OCI-LY7 (cell line): ENCODE measurements at regions not wholly inside any gene's neighbourhood (a gene's known extent, or its start where the extent isn't known, plus 50 kb on each side); places are given as distances from the start of the nearest gene placed in this dataset.

Experiments
- BruUV-seq: library from RNA; stranded (reverse); fragments of 400-500 nt; replicated peaks from 2 replicates; lab custom pipeline; 2021; lab: Mats Ljungman, UMichigan
- CTCF ChIA-PET: fragments of 300-600 bp; sonication (Branson Sonifier 250); formaldehyde crosslinking; loops from one replicate; lab custom pipeline; 2022; ENCODE audit warnings: antibody characterized with exemption; ENCODE audit not compliant: unreplicated experiment; lab: Charles Lee
- POLR2A ChIA-PET: fragments of 300-600 bp; sonication (Branson Sonifier 250); formaldehyde crosslinking; loops from one replicate; lab custom pipeline; 2022; ENCODE audit warnings: antibody characterized with exemption; lab: Charles Lee
- DNase-seq: peaks from one replicate; pipeline ENCODE4 v3.0.0-alpha.2; 2015; ENCODE audit warnings: low spot score
- H2AFZ ChIP-seq: fragments of 200-600 bp; sonication (generic), shearing (Covaris generic); 2 replicates; pipeline ENCODE4 v1.6.1; 2014; ENCODE audit warnings: mild to moderate bottlenecking, antibody characterized with exemption, low read length, moderate library complexity
- H3K27ac ChIP-seq: fragments of 200-600 bp; sonication (generic); 2 replicates; pipeline ENCODE4 v1.5.1; 2014; ENCODE audit warnings: mixed run types, low read depth, mild to moderate bottlenecking, moderate library complexity, low read length, inconsistent platforms; ENCODE audit not compliant: poor library complexity, severe bottlenecking
- H3K36me3 ChIP-seq: fragments of 200-600 bp; sonication (generic); 2 replicates; pipeline ENCODE4 v1.6.1; 2014; ENCODE audit warnings: mild to moderate bottlenecking, antibody characterized with exemption, low read length, moderate library complexity, mixed read lengths; ENCODE audit not compliant: insufficient read depth
- H3K4me1 ChIP-seq: fragments of 200-600 bp; sonication (generic); 2 replicates; pipeline ENCODE4 v1.5.1; 2014; ENCODE audit warnings: mild to moderate bottlenecking, low read length; ENCODE audit not compliant: insufficient read depth, poor library complexity, severe bottlenecking
- H3K4me2 ChIP-seq: fragments of 200-600 bp; sonication (generic); 2 replicates; pipeline ENCODE4 v1.6.1; 2014; ENCODE audit warnings: mild to moderate bottlenecking, low read length
- H3K4me3 ChIP-seq: fragments of 200-600 bp; sonication (generic); 2 replicates; pipeline ENCODE4 v1.5.1; 2014; ENCODE audit warnings: mild to moderate bottlenecking, low read depth, low read length; ENCODE audit not compliant: poor library complexity, severe bottlenecking
- H3K79me2 ChIP-seq: fragments of 200-600 bp; sonication (generic); 2 replicates; pipeline ENCODE4 v1.6.1; 2016; ENCODE audit warnings: low read depth, mild to moderate bottlenecking, low read length, moderate library complexity, mixed read lengths; ENCODE audit not compliant: insufficient read depth
- H3K9me2 ChIP-seq: fragments of 200-600 bp; sonication (generic); 2 replicates; pipeline ENCODE4 v1.6.1; 2016; ENCODE audit warnings: mild to moderate bottlenecking, low read length, mixed read lengths; ENCODE audit not compliant: insufficient read depth
- H3K9me3 ChIP-seq: fragments of 200-600 bp; sonication (generic); 2 replicates; pipeline ENCODE4 v1.6.1; 2014; ENCODE audit warnings: mild to moderate bottlenecking, mixed run types, low read length, mixed read lengths
- H4K20me1 ChIP-seq: fragments of 200-600 bp; sonication (generic); 2 replicates; pipeline ENCODE4 v1.6.1; 2014; ENCODE audit warnings: mild to moderate bottlenecking, antibody characterized with exemption, low read length, moderate library complexity, mixed read lengths; ENCODE audit not compliant: insufficient read depth
- CTCF ChIP-seq: fragments of 200-600 bp; sonication (generic); conservative IDR thresholded peaks from 2 replicates; pipeline ENCODE4 v1.5.1; 2014; ENCODE audit warnings: mild to moderate bottlenecking, antibody characterized with exemption, low read length, moderate library complexity, mixed read lengths
- EZH2phosphoT487 ChIP-seq: fragments of 200-600 bp; sonication (generic); IDR thresholded peaks from 2 replicates; pipeline ENCODE4 v1.6.1; 2018; ENCODE audit warnings: low read depth, borderline replicate concordance, mild to moderate bottlenecking, mixed run types, antibody characterized with exemption, low read length, moderate library complexity, mixed read lengths
- intact Hi-C: fragments of 100-400 bp; cut with micrococcal nuclease; formaldehyde crosslinking; loops from one replicate; pipeline ENCODE4 v1.10.0; 2022; ENCODE audit not compliant: unreplicated experiment

GRCh38 chr3:106008766-106009165, 140.0 kb upstream of the CBLB start:
- Histone ChIP-seq H3K27ac (no peak overlapping the region), H2AFZ (no peak overlapping the region), H3K4me3 (no peak overlapping the region), H3K79me2 (no peaks in the 10 kb centered on the region), H3K4me2 (no peak overlapping the region), H3K36me3 (no peaks in the 10 kb centered on the region), H3K9me2 (no peaks in the 10 kb centered on the region), H4K20me1 (no peaks in the 10 kb centered on the region), H3K4me1 (no peaks in the 10 kb centered on the region), H3K9me3 (no peaks in the 10 kb centered on the region)
- DNase-seq, result no peak
- TF ChIP-seq EZH2phosphoT487, result no peak
- TF ChIP-seq CTCF, result no peak
- no TSS peak for BruUV-seq
- ChIA-PET POLR2A (interaction anchor here (0.6 to 1.9 kb wide), 3 partner anchors 14 to 1386 kb away, joined by 3 to 6 read pairs (median 5); no protein-coding TSS in a partner anchor), CTCF (no interaction called here)
- intact Hi-C loops, result no loop called here

DNA sequence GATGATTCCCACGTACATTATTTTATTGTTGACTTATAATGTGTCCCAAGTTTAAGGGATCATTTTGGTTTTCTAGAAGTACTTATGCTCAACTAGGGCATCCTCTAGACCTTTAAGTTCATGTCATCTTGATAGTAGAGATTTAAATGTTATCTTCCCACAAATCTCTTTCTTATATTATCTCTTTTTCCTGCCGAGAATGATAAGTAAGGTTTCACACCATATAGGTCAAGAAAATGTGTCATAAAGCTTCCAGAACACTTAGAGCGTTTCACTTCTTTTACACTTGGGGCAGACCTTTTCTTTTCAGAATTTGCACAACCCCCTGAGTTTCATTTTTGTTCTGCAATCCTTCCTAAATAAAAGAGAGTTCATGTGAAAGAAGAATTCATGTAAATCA, 142.0 kb upstream of the CBLB start:
- Histone ChIP-seq H3K9me2 (no peaks in the 10 kb centered on the region), H3K36me3 (no peaks in the 10 kb centered on the region), H2AFZ (0 out of 2 replicates have a peak overlapping the region, but pooled peaks have one; percentile 6), H3K4me2 (no peak overlapping the region), H4K20me1 (no peaks in the 10 kb centered on the region), H3K27ac (no peak overlapping the region), H3K4me3 (no peak overlapping the region), H3K9me3 (no peaks in the 10 kb centered on the region), H3K79me2 (no peaks in the 10 kb centered on the region), H3K4me1 (peaks cover 4% of the 10 kb centered on the region)
- CTCF ChIA-PET, result no interaction called here
- DNase-seq, result no peak
- intact Hi-C loops, result no loop called here
- no TSS peak for BruUV-seq
- TF ChIP-seq CTCF (no peak), EZH2phosphoT487 (no peak)
- POLR2A ChIA-PET, result interaction anchor here (0.6 to 1.3 kb wide), 3 partner anchors 18 to 41 kb away, joined by 3 read pairs; no protein-coding TSS in a partner anchor

DNA sequence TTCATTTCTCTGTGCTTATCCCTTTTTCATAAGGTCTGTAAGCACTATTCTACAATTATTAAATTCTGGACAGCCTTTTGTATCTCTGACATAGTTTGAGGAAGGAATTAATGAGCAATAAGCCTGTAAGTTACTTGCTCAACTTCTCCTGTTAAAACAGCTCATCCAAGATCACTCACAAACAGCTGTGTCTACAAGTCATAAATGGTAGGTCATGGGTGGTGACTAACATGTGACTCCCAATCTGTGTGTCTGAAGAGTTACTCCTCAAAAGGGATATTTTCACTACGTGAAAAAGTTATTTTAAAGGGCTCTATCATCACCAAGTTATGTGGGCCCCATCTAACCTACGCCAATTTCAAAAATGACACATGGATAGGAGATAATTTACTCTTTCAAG, 145.2 kb upstream of the CBLB start:
- BruUV-seq, result no TSS peak
- H2AFZ ChIP-seq, result peak overlapping the region; percentile 56
- H3K27ac ChIP-seq, result no peak overlapping the region
- H3K79me2 ChIP-seq, result no peaks in the 10 kb centered on the region
- H3K4me2 ChIP-seq, result no peak overlapping the region
- ChIA-PET CTCF (no interaction called here), POLR2A (interaction anchor here (0.5 to 2.1 kb wide), 7 partner anchors 10 to 676 kb away, joined by 3 to 7 read pairs (median 4); no protein-coding TSS in a partner anchor)
- no peaks in the 10 kb centered on the region for H4K20me1 ChIP-seq
- H3K36me3 ChIP-seq, result no peaks in the 10 kb centered on the region
- no peaks in the 10 kb centered on the region for H3K9me3 ChIP-seq
- no peak for TF ChIP-seq EZH2phosphoT487
- TF ChIP-seq CTCF, result no peak
- no peaks in the 10 kb centered on the region for H3K9me2 ChIP-seq
- no peak overlapping the region for H3K4me3 ChIP-seq
- DNase-seq, result no peak
- intact Hi-C loops, result no loop called here
- H3K4me1 ChIP-seq, result peaks cover 4% of the 10 kb centered on the region
